Ovary (tissue), 7 donors: ENCODE measurements at regions not wholly inside any gene's neighbourhood (a gene's known extent, or its start where the extent isn't known, plus 50 kb on each side); places are given as distances from the start of the nearest gene placed in this dataset.

ENCODE experiments used
- DNase-seq, 5 donors: peaks; one replicate each; pipeline ENCODE4 v3.0.0-alpha.2; 2019 to 2020
- H3K27ac ChIP-seq, 2 donors: fragments of 200-600 bp; one replicate each; pipeline versions ENCODE4 v1.5.1 to v1.8.0; 2019 to 2022
- H3K27me3 ChIP-seq: fragments of 200-600 bp; one replicate; pipeline ENCODE4 v1.8.0; 2022
- H3K36me3 ChIP-seq: fragments of 200-600 bp; sonication (generic); one replicate; pipeline ENCODE4 v1.5.1; 2019
- H3K4me1 ChIP-seq: one replicate; pipeline ENCODE4 v1.8.1; 2013; ENCODE audit warnings: mild to moderate bottlenecking, moderate library complexity; ENCODE audit not compliant: insufficient read depth
- H3K4me3 ChIP-seq: fragments of 200-600 bp; sonication (generic); one replicate; pipeline ENCODE4 v1.5.1; 2017
- H3K9me3 ChIP-seq, 2 donors: fragments of 200-600 bp in 1 of 2; sonication (generic) in 1 of 2; one replicate each; pipeline versions ENCODE4 v1.5.1 to v1.8.1; 2013 to 2019; ENCODE audit warnings: mild to moderate bottlenecking in 1 of 2, moderate library complexity in 1 of 2
- CTCF ChIP-seq, 3 donors: fragments of 450-650 bp in 2 of 3; fragments of 200-600 bp in 1 of 3; IDR thresholded peaks; one replicate each; pipeline versions ENCODE4 v1.5.1 to v1.8.0; 2016 to 2022; ENCODE audit warnings: antibody characterized with exemption in 3 of 3, mild to moderate bottlenecking in 1 of 3
- EP300 ChIP-seq: sonication (generic); formaldehyde crosslinking; IDR thresholded peaks from one replicate; pipeline ENCODE4 v1.6.1; 2017; ENCODE audit warnings: antibody characterized with exemption
- POLR2A ChIP-seq: fragments of 450-650 bp; IDR thresholded peaks from one replicate; pipeline ENCODE4 v1.6.1; 2017; ENCODE audit warnings: antibody characterized with exemption, mild to moderate bottlenecking, moderate library complexity
- WGBS, 3 donors: extraction: QIAGEN DNeasy Blood & Tissue Kit in 1 of 3; methylation state at CpG; one replicate each; pipeline versions ENCODE4 v1.1.5 to v1.1.7; 2013 to 2017; 5-methylcytosine and 5-hydroxymethylcytosine counted together
- intact Hi-C, 4 donors: fragments of 100-400 bp; cut with DNase I; formaldehyde crosslinking; loops; one replicate each; pipeline versions ENCODE4 v1.11.0 to v1.15.1; 2022 to 2023
- donor health status: DM: no; HTN: no; CAD: no; lungs with moderate emphysema.
- donor health status: DM: no; HTN: no; CAD: no.
- donor health status: Bipolar disorder and iron deficiency.
- donor health status: DM: no; HTN: no; CAD: no.
- donor health status: DM: yes; HTN: yes; CAD: no.

- intact Hi-C loops, result no loop called here
Observed at GRCh38 chr14:76947838-76948184, 80.7 kb downstream of the IRF2BPL start.

GRCh38 chr14:76947078-76947837 lies 81.2 kb downstream of the IRF2BPL start:
- intact Hi-C loops, result no loop called here

More at GRCh38 chr14:76947838-76948184, 80.7 kb downstream of the IRF2BPL start:
- Histone ChIP-seq H3K4me1 (peaks cover 22% of the 10 kb centered on the region), H3K27ac (peak overlapping the region in 1 of 2 donors; percentile 30), H3K36me3 (no peaks in the 10 kb centered on the region), H3K4me3 (no peak overlapping the region), H3K27me3 (no peaks in the 10 kb centered on the region), H3K9me3 (no peaks in the 10 kb centered on the region)
- 13 to 26% (median 22%) methylated on average over 5 of the region's 5 CpGs for WGBS, 3 donors
- TF ChIP-seq POLR2A (no peak), EP300 (no peak), CTCF (IDR thresholded peaks at IDR 0.05) (no peak)
- DNase-seq, result no peak

GRCh38 chr14:76946753-76947077 lies 81.8 kb downstream of the IRF2BPL start:
- Histone ChIP-seq H3K27ac (peak overlapping the region; percentile 3 to 74), H3K27me3 (no peaks in the 10 kb centered on the region), H3K9me3 (no peaks in the 10 kb centered on the region), H3K4me3 (no peak overlapping the region), H3K4me1 (peaks cover 23% of the 10 kb centered on the region), H3K36me3 (no peaks in the 10 kb centered on the region)
- no peak for TF ChIP-seq POLR2A
- no peak for TF ChIP-seq CTCF (IDR thresholded peaks at IDR 0.05)
- TF ChIP-seq EP300, result no peak
- no peak for DNase-seq
- 72 to 81% (median 74%) methylated on average over 6 of the region's 6 CpGs for WGBS, 3 donors
- intact Hi-C loops, result no loop called here

More at GRCh38 chr14:76947078-76947837, 81.2 kb downstream of the IRF2BPL start:
- no peak overlapping the region for H3K4me3 ChIP-seq
- WGBS, 3 donors, result 3 to 6% (median 4%) methylated on average over 28 of the region's 28 CpGs
- H3K27me3 ChIP-seq, result no peaks in the 10 kb centered on the region
- peak; percentile 85 to 96 (median 89) for DNase-seq
- peak overlapping the region; percentile 3 to 74 for H3K27ac ChIP-seq
- no peaks in the 10 kb centered on the region for H3K9me3 ChIP-seq
- TF ChIP-seq EP300 (no peak), CTCF (IDR thresholded peaks at IDR 0.05) (peak; percentile 19 to 57 (median 33))
- peaks cover 23% of the 10 kb centered on the region for H3K4me1 ChIP-seq
- H3K36me3 ChIP-seq, result no peaks in the 10 kb centered on the region

- TF ChIP-seq CTCF (IDR thresholded peaks at IDR 0.05), result no peak
- no peak for TF ChIP-seq POLR2A
- TF ChIP-seq EP300, result no peak
- Histone ChIP-seq H3K27me3 (no peaks in the 10 kb centered on the region), H3K36me3 (no peaks in the 10 kb centered on the region), H3K4me3 (no peak overlapping the region), H3K9me3 (no peaks in the 10 kb centered on the region), H3K4me1 (peaks cover 28% of the 10 kb centered on the region), H3K27ac (no peak overlapping the region)
- 77 to 89% (median 81%) methylated on average over 4 of the region's 4 CpGs for WGBS, 3 donors
- intact Hi-C loops, result no loop called here
- DNase-seq, result no peak
Observed at GRCh38 chr14:76943072-76943471, 85.4 kb downstream of the IRF2BPL start.
